ENCODE measurements at regions not wholly inside any gene's neighbourhood (a gene's known extent, or its start where the extent isn't known, plus 50 kb on each side); places are given as distances from the start of the nearest gene placed in this dataset.

DNA sequence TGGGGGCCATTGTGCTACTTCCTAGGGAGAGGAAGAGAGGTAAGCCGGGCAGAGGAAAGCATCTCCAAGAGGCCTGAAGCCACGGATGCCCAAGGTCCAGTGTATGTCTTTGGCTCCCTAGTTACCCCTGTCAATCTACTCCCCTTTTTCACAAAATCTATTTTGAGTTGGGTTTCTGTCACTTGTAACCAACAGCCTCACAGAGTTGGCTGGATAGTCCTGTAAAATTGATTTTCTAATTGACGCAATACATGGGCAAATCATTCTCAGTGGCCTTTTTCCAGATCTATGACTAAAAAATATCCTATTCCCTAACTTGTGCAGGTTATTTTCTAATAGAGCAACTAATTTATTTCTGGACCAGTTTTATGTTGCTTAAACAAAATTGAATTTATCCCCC is 168.4 kb downstream of the IRS1 start:
- DNase-seq (no peak), ATAC-seq (no peak)
- Histone ChIP-seq H3K9me3 (no peaks in the 10 kb centered on the region), H3K36me3 (ENCODE audit: low read depth) (no peaks in the 10 kb centered on the region), H3K4me3 (no peak overlapping the region), H3K4me1 (ENCODE audit: low read depth) (no peaks in the 10 kb centered on the region)
- TF ChIP-seq, protein P1, sequence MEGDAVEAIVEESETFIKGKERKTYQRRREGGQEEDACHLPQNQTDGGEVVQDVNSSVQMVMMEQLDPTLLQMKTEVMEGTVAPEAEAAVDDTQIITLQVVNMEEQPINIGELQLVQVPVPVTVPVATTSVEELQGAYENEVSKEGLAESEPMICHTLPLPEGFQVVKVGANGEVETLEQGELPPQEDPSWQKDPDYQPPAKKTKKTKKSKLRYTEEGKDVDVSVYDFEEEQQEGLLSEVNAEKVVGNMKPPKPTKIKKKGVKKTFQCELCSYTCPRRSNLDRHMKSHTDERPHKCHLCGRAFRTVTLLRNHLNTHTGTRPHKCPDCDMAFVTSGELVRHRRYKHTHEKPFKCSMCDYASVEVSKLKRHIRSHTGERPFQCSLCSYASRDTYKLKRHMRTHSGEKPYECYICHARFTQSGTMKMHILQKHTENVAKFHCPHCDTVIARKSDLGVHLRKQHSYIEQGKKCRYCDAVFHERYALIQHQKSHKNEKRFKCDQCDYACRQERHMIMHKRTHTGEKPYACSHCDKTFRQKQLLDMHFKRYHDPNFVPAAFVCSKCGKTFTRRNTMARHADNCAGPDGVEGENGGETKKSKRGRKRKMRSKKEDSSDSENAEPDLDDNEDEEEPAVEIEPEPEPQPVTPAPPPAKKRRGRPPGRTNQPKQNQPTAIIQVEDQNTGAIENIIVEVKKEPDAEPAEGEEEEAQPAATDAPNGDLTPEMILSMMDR (IDR thresholded peaks at IDR 0.05): no peak
- intact Hi-C loops (cut with DNase I, micrococcal nuclease): no loop called here

DNA sequence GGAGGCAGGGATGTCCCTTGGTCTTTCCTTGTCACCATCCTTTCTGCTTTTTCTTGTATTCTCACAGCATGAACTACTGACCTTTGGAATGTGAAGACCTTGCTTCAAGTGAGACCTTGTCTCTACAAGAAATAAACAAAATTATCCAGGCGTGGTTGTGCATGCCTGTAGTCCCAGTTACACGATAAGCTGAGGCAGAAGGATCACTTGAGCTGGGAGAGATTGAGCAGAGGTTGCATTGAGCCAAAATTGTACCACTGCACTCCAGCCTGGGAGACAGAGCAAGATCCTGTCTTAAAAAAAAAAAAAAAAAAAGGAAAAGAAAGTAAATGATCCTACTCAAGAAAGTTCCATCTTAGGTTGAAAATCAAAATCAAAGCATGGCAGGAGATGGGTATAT is 173.7 kb downstream of the IRS1 start:
- no peaks in the 10 kb centered on the region for H3K4me1 ChIP-seq (ENCODE audit: low read depth)
- intact Hi-C loops (cut with DNase I, micrococcal nuclease): no loop called here
- DNase-seq: no peak
- no peaks in the 10 kb centered on the region for H3K36me3 ChIP-seq (ENCODE audit: low read depth)
- TF ChIP-seq, protein P1 (IDR thresholded peaks at IDR 0.05): no peak
- no peak overlapping the region for H3K4me3 ChIP-seq
- H3K9me3 ChIP-seq: no peaks in the 10 kb centered on the region
- ATAC-seq: no peak

DNA sequence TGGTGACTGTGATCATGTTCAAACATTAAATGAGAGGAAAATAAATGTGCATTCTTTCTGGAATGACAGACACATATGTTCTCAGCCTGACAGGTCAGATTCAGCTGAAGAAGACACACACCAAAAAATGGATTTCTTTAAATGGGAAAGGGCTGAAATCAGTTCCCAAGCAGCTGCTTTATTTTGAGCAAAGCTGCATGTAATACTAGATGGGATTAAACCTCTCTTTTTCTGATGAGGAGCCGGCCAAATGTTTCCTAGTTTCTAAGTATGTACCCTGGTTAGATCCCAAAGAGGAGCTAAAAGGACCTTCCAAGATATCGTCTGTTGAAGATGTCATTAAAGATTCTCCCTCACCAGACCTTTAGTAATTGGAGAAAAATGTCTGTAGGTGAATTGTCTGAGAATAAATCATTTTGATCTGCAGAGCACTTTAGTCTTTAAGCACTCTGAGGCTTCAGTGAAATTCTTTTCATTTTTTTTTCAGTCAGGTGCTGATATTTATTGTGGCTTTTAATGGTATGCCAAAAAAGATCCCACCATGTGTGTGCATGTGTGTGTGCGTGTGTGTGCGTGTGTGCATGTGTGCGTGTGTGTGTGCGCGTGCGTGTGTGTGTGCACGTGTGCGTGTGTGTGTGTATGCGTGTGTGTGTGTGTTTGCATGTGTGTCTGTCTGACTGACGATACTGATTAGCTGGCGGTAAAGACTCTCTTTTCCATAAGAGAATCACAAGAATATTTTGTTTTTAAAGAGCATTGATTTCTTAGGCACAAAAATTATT is 175.8 kb downstream of the IRS1 start:
- Histone ChIP-seq H3K36me3 (ENCODE audit: low read depth) (no peaks in the 10 kb centered on the region), H3K4me1 (ENCODE audit: low read depth) (no peaks in the 10 kb centered on the region), H3K9me3 (no peaks in the 10 kb centered on the region), H3K4me3 (no peak overlapping the region)
- intact Hi-C loops (cut with DNase I, micrococcal nuclease): no loop called here
- DNase-seq (no peak), ATAC-seq (no peak)
- TF ChIP-seq, protein P1 (IDR thresholded peaks at IDR 0.05): no peak

DNA sequence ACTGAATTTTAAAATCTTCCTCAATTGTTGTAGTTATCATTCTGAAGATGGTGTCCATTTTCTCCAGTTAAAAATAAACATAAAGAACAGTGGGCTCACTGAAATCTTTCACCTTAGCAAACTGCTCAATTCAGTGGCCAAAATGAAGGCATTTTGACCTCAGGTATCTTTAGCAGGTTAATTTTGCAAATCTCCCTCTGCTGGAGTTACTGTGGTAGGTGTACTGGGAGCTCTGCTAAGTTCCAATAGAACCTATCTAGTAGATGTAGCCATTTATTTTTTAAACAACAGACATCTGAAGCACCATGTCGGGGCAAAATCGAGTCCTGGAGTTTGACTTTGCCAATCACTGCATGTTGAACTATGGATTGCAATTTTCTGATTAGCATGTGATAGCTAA is 177.1 kb downstream of the IRS1 start:
- Histone ChIP-seq H3K36me3 (ENCODE audit: low read depth) (no peaks in the 10 kb centered on the region), H3K4me1 (ENCODE audit: low read depth) (no peaks in the 10 kb centered on the region), H3K9me3 (no peaks in the 10 kb centered on the region), H3K4me3 (no peak overlapping the region)
- DNase-seq: no peak
- ATAC-seq: no peak
- TF ChIP-seq, protein P1 (IDR thresholded peaks at IDR 0.05): no peak
- intact Hi-C loops (cut with DNase I, micrococcal nuclease): no loop called here

DNA sequence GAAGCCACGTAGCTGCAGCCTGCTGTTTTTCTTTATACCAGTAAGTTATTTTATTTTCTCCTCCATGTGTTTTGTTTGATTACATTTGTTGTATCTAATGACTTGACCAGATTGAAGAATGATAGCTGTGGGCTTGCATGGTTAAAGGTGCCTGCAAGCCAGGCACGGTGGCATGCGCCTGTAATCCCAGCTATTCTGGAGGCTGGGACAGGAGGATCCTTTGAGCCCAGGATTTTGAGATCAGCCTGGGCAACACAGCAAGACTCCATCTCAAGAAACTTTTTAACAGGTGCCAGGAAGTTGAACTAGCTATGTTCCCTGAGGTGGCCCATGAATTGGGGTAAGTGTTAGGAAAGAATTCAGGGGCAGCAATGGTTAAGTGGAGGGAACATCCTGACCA is 179.4 kb downstream of the IRS1 start:
- Histone ChIP-seq H3K9me3 (no peaks in the 10 kb centered on the region), H3K36me3 (ENCODE audit: low read depth) (no peaks in the 10 kb centered on the region), H3K4me1 (ENCODE audit: low read depth) (no peaks in the 10 kb centered on the region), H3K4me3 (no peak overlapping the region)
- intact Hi-C loops (cut with DNase I, micrococcal nuclease): no loop called here
- ATAC-seq (no peak), DNase-seq (no peak)
- TF ChIP-seq, protein P1 (IDR thresholded peaks at IDR 0.05): no peak

DNA sequence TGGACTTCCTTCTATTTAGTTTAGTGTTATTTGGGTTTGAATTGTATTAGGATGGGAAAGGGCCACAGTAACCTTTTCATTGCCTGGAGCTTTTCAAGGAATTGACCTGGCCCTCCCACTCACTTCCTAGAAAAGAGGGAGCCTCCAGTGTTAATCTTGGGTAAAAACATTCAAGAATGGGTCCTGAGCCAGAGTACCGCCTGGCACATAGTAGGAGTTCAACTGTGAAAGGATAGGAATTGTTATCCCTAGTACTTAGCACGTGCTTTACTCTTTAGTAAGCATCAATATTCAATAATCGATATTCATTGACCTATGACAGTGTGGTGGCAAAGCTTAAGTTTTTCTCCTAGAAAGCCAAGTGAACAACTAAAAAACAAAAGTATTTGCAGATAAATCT is 179.9 kb downstream of the IRS1 start:
- no peak for ATAC-seq
- TF ChIP-seq, protein P1 (IDR thresholded peaks at IDR 0.05): no peak
- no peak for DNase-seq
- intact Hi-C loops (cut with DNase I, micrococcal nuclease): no loop called here
- H3K9me3 ChIP-seq: no peaks in the 10 kb centered on the region
- H3K36me3 ChIP-seq (ENCODE audit: low read depth): no peaks in the 10 kb centered on the region
- no peaks in the 10 kb centered on the region for H3K4me1 ChIP-seq (ENCODE audit: low read depth)
- H3K4me3 ChIP-seq: no peak overlapping the region
